Activated CD4-positive, alpha-beta T cell treated with anti-CD3 and anti-CD28 coated beads, Interleukin-2, Interleukin-6, amounts not matched to agents 100 ng/mL and 50 ng/mL, durations not matched to agents 16 hours and 8 hours (primary cell): ENCODE measurements at regions not wholly inside any gene's neighbourhood (a gene's known extent, or its start where the extent isn't known, plus 50 kb on each side); places are given as distances from the start of the nearest gene placed in this dataset.
"Not testable (repeated sequence)": the region's sequence is repeated elsewhere in the genome, so short reads cannot be mapped to it uniquely, and the experiment has no call there.

Experiments used
- DNase-seq: peaks from one replicate; pipeline ENCODE4 v3.0.0-alpha.2; 2020

GRCh38 chr6:126614642-126615504 is 275.0 kb downstream of the CENPW start:
- no peak for DNase-seq

- DNase-seq, result no peak
These were observed 277.0 kb downstream of the CENPW start for GRCh38 chr6:126616866-126617265.

- no peak for DNase-seq
These were observed 278.9 kb downstream of the CENPW start for GRCh38 chr6:126618639-126619343.

GRCh38 chr6:126620719-126621118 is 280.8 kb downstream of the CENPW start:
- DNase-seq, result no peak

GRCh38 chr6:126625019-126625418 is 285.1 kb downstream of the CENPW start:
- no peak for DNase-seq

- DNase-seq, result no peak
These were observed 288.2 kb downstream of the CENPW start for GRCh38 chr6:126628125-126628524.

- no peak for DNase-seq
These were observed 291.4 kb downstream of the CENPW start for GRCh38 chr6:126631363-126631762.

GRCh38 chr6:126632271-126632670 is 292.4 kb downstream of the CENPW start:
- DNase-seq, result no peak

GRCh38 chr6:126633373-126633772 is 293.5 kb downstream of the CENPW start:
- no peak for DNase-seq

GRCh38 chr6:126640356-126640755 is 300.4 kb downstream of the CENPW start:
- DNase-seq, result no peak

- no peak for DNase-seq
These were observed 301.0 kb downstream of the CENPW start for GRCh38 chr6:126640921-126641320.

- no peak for DNase-seq
These were observed 301.7 kb downstream of the CENPW start for GRCh38 chr6:126641641-126642040.

GRCh38 chr6:126643352-126643751 is 303.4 kb downstream of the CENPW start:
- no peak for DNase-seq

GRCh38 chr6:126650931-126651330 is 311.0 kb downstream of the CENPW start:
- no peak for DNase-seq

- no peak for DNase-seq
These were observed 317.8 kb downstream of the CENPW start for GRCh38 chr6:126657561-126658175.

- no peak for DNase-seq
These were observed 320.5 kb downstream of the CENPW start for GRCh38 chr6:126660376-126660775.

GRCh38 chr6:126661646-126662045 is 321.7 kb downstream of the CENPW start:
- no peak for DNase-seq

- no peak for DNase-seq
These were observed 323.1 kb downstream of the CENPW start for GRCh38 chr6:126662966-126663365.

GRCh38 chr6:126664271-126664670 is 324.4 kb downstream of the CENPW start:
- no peak for DNase-seq

GRCh38 chr6:126665551-126665950 is 325.6 kb downstream of the CENPW start:
- DNase-seq, result no peak

GRCh38 chr6:126667071-126667470 is 327.2 kb downstream of the CENPW start:
- no peak for DNase-seq

GRCh38 chr6:126667728-126668127 is 327.8 kb downstream of the CENPW start:
- no peak for DNase-seq

- no peak for DNase-seq
These were observed 332.7 kb downstream of the CENPW start for GRCh38 chr6:126672649-126673048.

GRCh38 chr6:126673749-126674148 is 333.8 kb downstream of the CENPW start:
- DNase-seq, result not testable (repeated sequence)
